HG03025 (cell line): ENCODE measurements at regions not wholly inside any gene's neighbourhood (a gene's known extent, or its start where the extent isn't known, plus 50 kb on each side); places are given as distances from the start of the nearest gene placed in this dataset.
"Not testable (repeated sequence)": the region's sequence is repeated elsewhere in the genome, so short reads cannot be mapped to it uniquely, and the experiment has no call there.

ENCODE experiments used
- ATAC-seq: cut with Tn5 transposase; IDR thresholded peaks from one replicate; pipeline ENCODE4 v1.9.1; 2021; ENCODE audit warnings: mild to moderate bottlenecking, moderate library complexity; ENCODE audit not compliant: unreplicated experiment, low FRiP score

DNA sequence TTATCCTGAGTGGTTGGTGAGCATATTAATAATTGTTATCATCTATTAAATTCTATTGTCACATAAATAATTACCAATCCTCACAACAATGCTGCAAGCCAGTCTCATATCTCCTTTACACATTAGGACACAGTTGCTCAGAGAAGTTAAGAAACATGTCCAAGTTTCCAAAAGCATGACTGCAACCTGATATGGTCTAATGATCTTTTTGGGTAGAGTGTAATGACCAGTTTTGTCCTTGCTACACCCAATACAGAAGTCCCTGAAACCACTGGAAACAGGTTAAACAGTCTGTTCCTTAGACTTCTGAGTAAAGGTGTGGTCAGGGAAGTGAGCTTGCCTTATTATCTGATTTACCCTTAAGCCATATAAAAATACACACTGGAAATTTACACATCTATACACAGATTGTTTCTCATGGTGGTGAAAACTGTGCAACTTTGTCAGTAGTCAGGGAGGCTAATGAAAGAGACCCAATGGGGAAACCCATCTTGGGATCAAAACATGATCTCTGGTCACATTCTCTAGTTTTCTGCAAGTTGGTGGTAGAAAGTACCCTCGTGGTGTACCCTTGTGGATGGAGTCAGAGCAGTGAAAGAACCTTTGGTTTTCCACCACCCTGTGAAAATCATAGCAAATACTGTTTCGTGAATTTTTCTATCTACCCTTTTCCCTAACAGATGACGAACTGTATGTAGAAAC lies 146.0 kb upstream of the KLF12 start:
- no peak for ATAC-seq

DNA sequence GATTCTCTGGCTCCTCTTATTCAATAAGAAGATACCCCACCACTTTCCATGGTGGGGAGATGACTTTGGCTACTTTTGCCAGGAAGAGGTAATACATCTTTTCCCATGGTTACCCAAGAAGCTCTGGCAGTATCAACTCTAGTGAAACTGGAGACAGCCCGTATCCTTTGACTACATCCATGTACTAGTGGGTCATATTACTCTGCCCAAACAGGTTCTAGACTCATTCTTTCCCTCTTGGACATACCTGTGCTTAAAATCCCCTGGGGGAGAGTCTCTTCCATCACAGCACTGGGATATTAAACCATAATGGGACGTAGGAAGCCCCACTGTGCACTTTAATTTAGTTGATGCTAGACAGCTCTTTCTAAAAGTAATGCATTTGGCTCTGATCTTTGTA lies 144.7 kb upstream of the KLF12 start:
- no peak for ATAC-seq

DNA sequence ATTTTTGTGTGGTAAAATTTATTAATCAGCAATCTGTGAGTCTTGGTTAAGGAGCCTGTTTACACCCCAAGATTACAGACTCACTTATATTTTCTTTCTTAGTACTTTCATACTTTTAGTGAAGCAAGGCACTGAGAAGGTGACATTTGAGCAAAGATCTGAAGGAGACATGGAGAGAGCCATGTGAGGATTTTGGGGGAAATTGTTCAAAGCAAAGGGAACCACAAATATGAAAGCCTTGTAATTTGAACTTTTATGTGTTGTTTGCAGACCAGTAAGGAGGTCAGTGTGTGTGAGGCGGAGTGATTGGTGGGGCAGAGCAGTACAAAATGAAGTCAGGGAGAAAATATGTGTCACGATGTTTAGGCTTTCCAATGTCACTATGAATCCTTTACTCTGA lies 140.7 kb upstream of the KLF12 start:
- no peak for ATAC-seq

DNA sequence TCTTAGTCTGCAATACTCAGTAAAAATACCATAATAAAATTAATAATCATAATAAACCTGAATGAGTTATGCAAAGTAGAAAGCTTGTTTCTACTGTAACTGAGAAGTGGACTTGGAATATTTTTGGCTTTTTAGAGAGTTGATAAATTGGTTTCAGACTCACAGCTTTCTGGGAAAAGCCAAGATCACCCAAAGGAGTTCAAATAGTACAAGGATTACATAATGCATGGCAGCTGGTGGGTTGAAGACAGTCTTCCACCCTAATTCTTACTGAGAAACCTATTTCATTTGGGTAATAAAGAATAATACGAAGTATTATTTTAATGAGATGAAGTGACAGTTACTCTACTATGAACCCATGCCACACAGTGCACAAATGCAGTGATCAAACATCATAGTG lies 139.4 kb upstream of the KLF12 start:
- no peak for ATAC-seq

DNA sequence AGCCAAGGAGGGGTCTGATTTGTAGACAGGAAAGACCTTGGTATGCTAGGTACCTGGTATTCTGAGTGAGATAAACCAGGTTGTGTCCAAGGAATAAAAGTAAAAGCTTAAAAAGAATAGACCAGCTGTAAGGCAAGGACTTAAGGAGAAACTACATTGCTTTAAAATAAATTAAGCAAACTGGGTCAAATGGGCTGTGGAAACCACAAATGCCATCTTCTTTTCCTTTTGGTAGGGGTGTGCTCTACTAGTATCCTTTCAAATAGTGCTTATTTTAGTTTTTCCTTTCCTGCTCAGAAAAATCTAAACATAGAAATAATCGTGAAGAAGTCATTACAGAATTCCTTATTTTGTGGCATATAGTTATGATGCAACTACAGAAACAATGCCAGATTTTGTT lies 138.6 kb upstream of the KLF12 start:
- no peak for ATAC-seq

DNA sequence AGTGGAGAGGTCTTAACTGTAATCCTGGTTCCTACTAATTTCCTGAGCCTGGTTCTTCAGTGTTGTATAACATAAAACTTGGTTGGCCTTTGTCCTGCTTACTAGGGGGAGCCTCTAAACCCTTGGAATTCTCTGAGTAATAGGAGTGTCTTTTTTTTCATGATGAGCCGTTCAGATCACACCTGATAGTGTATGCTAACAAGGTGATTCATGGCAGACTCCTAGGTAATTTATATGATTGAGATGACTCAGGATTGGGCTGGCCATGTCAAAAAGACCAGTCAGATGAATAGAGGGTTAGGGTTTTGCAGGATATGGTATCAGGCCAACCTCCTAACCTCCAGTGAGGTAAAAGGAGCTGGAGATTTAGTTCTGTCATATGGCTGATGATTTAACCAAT lies 135.8 kb upstream of the KLF12 start:
- ATAC-seq = no peak

DNA sequence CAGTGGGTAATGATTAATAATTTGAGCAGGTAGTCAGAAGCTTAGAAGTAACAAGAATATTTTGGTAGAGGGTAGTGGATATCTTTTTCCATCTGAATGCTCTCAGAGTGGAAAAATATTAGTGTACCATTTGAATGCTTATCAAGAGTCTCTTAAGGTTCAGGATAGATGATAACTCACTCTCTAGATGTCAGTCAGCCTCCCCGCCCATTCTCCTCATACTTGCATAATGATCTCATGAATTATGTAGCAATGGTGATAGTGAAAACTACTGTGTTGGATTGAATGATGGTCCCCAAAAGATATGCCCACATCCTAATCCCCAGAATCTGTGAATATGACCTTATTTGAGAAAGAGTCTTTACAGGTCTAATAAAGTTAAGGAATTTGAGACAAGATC lies 132.7 kb upstream of the KLF12 start:
- no peak for ATAC-seq

DNA sequence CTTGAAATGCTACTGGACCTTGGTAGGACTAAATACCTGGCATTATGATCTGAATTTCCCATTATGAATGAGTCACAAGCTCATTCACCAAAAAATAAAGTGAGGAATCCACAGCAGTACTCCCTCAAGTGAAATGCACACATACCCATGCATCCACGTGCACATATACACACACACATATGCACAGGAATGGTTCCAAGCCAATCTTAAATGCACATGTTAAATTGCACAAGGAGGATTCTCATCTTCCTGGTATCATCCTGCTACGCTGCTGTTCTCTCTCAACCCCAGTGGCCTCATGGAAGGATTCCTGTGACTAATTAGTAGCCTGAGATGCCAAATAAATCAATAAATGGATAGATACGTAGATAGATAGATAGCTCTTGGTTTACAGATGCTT lies 132.1 kb upstream of the KLF12 start:
- no peak for ATAC-seq

DNA sequence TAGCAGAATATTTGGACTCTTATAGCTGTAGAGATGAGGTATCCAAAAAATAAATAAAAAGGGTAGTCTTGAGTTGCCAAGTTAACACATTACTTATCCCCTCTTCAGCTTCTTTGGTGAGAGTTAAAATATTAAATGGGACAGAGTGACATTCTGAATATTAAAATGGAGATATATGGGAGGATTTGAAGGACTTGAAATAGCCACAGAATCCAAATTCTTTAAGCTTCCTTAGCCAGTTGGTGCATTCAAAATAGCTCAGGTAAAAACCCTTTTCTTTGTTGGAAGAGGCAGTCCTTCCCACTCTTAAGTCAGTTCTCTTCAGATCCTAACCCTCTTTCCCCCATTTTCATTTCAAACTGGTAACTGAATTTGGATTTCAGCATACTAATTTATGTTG lies 130.1 kb upstream of the KLF12 start:
- ATAC-seq = no peak

DNA sequence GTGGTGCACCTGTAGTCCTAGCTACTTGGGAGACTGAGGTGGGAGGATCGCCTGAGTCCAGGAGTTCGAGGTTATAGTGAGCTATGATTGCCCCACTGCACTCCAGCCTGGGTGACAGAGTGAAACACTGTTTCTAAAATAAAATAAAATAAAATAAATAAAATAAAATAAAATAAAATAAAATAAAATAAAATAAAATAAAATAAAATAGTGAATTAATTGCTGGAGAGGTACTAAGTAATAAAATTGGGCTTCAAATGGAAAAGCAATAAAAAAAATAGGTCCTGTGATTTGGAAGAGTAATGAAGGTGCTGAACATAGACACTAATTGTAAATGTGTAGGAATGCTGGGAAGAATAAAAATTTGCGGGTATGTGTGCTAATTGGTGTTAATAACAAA lies 126.2 kb upstream of the KLF12 start:
- not testable (repeated sequence) for ATAC-seq

DNA sequence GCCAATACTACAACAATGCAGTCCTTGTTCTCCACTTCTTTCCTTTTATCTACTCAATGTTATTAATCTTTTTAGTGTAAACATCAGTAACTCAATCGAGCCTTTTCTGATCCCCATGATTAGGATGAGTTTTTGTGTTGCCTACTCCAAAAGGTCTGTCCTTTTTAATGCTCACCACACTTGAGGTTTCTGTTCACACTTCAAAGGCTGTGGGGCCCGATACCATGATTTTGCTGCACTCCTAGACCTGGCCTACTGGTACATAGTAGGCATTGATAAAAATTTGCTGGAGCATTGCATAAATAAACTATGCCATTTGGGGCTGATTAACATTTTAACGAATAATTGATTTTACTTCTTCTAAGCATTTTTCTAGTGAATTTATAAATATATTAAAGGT lies 125.4 kb upstream of the KLF12 start:
- ATAC-seq = no peak

DNA sequence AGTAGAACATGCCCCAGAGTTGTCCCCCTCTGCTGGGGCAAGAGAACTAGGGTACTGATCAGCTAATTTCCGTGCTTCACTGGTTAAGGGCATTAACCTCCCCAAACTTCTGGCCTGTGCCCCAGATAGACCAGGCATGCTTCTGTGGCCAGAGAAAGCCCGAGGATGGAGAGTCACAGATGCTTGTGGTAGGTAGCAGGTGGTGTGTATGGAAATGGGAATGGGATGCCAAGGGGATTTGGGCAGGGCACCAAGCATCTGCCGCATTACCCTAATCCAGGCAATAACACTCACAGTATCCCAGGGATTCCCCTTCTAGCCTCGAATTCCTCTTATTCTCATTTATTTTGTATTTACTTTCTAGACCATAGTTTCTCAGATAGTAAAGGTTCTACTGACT lies 124.8 kb upstream of the KLF12 start:
- ATAC-seq = no peak

DNA sequence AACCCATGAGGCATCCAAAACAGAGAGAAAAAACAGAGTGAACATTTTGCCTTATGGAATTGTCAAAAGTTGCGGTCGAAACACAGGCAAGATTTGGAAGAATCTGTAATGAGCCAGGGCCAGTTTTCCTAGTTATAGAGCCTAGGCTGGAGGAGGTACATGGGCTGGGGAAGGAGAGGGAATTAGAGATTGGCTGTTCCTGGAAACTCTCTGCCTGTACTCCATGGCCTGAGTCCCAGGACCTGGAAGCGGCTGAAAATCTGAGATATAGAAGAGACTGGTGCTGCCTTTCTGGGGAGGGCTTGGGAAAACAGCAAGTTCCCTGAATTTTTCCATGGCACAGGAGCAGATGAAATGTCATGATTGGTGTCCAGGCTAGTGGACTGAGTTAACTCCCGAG lies 122.8 kb upstream of the KLF12 start:
- no peak for ATAC-seq

DNA sequence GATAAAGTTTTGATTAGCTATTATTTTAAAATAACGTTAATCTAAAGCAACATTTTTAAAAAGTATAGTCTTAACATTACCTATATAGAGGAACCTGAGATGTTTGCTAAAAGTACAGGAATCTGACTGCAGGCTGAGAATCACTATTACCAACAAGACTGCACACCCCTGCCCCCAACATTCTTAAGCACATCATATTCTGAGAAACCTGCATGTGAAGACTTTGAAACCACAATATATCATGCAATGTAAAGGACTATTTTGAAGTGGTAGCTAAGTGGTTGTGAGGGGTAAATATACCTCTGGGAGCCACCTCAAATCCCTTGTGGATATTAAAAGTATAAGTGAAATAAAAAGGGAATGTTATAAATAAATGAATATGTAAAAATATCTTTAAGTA lies 119.0 kb upstream of the KLF12 start:
- ATAC-seq = no peak

DNA sequence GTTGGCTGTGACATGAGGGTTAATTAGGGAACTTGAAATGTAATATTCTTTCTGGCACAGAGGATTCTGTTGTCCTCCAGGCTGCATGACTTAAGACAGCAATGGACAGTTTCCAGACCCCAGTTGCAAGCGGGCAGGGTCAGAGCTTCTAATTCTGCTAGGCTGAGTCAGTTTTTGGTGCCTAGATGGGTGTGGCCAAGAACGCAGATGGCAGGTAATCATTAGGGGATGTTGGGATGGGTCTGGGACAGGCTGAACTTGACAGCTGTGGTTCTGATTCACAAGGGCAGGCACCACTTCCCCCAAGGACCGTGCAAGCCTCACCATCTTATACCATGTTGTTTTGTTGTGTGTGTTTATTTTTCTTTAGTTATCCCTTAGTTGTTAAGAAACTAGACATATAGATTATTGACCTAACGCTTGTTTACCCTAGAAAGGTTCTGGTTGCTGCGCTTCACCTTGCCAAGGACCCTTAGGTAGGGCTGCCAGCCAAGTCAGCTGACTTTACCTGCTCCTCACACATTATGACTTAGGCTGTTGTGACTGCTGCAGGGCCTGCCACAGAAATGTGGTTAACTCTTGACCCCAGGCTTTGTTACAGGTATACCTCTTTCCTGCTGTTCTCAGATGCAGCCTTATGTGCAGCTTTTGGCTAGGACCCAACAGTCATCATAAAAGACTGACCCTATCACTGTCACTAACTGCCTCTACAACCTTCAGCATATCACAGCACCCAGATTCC lies 117.7 kb upstream of the KLF12 start:
- ATAC-seq = no peak

DNA sequence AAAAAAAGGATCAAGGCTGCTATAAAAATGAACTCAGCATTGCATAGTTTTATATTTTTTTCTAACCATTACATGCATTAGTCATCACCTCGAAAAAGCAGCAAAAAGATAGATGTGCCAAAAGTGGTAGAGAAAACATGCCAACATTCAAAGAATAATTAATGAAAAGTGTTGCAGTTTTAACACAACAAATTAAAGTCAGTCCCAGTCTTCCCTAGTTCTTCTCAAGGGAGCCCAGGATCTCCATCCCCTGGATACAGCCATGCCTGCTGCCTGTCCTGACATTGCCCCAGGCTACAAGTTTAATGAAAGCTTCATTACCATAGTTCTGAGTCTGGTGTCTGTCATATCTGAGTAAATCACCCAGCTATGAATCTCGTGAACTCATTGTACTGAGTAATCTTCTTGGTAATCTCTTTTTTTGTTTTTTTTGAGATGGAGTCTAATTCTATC lies 116.6 kb upstream of the KLF12 start:
- ATAC-seq = no peak

DNA sequence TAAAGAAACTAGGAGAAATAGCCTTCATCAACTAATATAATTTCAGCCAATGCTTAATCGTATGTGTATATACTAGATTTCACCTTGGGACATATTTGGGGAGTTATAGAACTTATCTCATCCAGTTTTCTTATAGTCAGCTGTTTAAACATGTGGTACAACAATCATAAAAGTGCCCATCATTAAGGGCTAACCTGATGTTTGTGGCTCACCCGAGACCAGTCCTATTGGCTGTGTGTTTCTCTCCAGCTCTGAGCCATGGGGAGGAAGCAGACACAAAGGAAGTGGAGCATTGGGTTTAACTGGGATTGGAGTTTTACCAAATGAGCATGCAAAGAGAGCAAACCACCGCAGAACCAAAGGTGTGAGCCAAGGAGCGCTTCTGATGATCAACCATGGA lies 114.3 kb upstream of the KLF12 start:
- no peak for ATAC-seq

DNA sequence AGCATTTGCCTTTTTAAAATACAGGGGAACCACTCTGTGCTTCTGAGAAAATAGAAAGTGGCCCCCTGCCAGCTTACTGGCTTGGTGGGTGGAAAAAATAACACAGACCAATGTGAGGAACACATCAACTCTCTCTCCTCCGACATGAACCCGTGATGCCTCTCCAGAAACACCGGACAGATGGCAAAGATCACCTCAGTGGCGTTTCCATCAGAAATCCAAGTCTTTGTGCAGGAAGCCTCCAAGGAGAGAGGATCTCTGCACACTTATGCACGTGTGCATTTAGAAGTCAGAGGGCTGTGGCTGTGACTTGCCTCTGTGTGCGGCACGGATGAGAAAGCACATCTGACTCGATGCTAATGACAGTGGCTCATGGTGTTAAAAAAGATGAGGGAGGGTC lies 112.3 kb upstream of the KLF12 start:
- ATAC-seq = no peak

DNA sequence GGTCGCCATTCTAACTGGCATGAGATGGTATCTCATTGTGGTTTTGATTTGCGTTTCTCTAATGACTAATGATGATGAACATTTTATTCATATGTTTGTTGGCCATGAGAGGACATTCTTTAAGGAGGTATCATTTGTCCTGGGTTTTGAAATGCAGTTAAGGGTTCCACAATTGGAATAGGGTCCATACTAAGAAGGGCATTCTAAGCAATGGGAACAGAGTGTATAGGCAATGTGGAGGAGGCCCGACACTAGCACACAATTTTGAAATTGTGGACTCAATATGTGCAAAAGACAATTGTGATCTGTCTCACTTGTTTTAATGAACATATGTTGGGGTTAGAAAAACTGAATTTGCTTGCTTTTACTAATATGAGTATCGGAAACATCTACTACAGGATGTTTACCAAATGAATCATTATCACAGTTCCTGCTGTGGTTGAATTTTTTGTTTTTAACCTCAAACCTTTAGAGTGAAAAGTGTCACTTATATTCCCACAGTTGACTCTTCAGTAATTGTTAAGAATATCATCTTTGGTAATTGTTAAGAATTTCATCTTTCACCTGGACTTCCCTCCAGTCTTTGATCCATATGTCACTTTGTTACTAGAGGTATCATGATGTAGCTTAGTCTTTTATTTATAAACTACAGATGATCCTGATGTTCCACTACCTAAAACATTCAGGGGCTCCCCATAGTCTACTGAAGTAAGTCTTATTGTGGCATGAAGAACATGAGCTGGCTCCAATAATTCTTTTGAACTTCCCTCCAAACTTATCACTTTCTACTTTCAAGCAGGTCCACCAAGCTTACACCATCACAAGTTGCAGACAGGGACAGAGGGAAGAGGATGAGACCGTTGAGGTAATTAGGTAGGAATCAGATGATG lies 109.7 kb upstream of the KLF12 start:
- no peak for ATAC-seq

DNA sequence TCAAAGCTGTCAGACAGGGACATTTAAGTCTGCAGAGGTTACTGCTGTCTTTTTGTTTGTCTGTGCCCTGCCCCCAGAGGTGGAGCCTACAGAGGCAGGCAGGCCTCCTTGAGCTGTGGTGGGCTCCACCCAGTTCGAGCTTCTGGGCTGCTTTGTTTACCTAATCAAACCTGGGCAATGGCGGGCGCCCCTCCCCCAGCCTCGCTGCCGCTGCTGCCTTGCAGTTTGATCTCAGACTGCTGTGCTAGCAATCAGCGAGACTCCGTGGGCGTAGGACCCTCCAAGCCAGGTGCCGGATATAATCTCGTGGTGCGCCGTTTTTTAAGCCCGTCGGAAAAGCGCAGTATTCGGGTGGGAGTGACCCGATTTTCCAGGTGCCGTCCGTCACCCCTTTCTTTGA lies 107.1 kb upstream of the KLF12 start:
- ATAC-seq = not testable (repeated sequence)

DNA sequence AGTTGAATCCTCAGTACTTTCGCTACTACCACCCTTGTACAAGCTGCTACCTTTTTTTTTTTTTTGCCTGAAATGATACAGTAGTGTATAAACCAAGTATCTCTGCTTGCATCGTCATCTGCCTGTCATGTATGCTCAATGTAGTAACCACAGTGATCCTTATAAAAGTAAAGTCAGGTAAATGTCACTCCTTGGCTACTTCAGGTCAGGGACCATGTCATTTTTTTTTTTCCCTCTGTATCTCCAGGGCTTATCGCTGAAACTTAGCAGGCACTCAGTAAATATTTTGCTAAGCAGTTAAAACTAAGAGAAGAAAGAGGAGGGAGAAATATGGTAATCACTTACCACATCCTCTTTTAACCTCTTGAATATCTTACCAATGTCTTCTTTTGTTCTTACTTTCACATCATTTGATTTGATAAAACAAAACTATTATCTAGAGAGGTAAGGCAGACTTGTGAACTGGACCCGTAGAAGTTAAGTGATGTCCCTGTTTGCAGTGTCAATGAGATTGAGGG lies 96.8 kb upstream of the KLF12 start:
- no peak for ATAC-seq
